Tibial artery (tissue), 4 donors: ENCODE measurements at regions not wholly inside any gene's neighbourhood (a gene's known extent, or its start where the extent isn't known, plus 50 kb on each side); places are given as distances from the start of the nearest gene placed in this dataset.

Experiments
- DNase-seq, 2 donors: peaks; one replicate each; pipeline ENCODE4 v3.0.0-alpha.2; 2019
- H3K27ac ChIP-seq, 2 donors: fragments of 200-600 bp; sonication (generic) in 1 of 2; 1 replicate in 1 of 2; 2 replicates in 1 of 2; pipeline ENCODE4 v1.5.1; 2018 to 2019; ENCODE audit warnings: mild to moderate bottlenecking in 1 of 2
- H3K27me3 ChIP-seq, 2 donors: fragments of 200-600 bp; sonication (generic) in 1 of 2; one replicate each; pipeline versions ENCODE4 v1.5.1 to v1.6.0; 2016 to 2019
- H3K36me3 ChIP-seq, 3 donors: fragments of 200-600 bp; sonication (generic) in 2 of 3; one replicate each; pipeline ENCODE4 v1.5.1; 2016 to 2019; ENCODE audit warnings: mild to moderate bottlenecking in 2 of 3
- H3K4me1 ChIP-seq, 4 donors: fragments of 200-600 bp; sonication (generic) in 2 of 4; 1 replicate in 3 of 4; 2 replicates in 1 of 4; pipeline ENCODE4 v1.5.1; 2016 to 2019
- H3K4me3 ChIP-seq, 2 donors: fragments of 200-600 bp; sonication (generic) in 1 of 2; 1 replicate in 1 of 2; 2 replicates in 1 of 2; pipeline ENCODE4 v1.5.1; 2018 to 2019; ENCODE audit warnings: mild to moderate bottlenecking in 2 of 2
- H3K9me3 ChIP-seq, 3 donors: fragments of 200-600 bp; sonication (generic) in 1 of 3; one replicate each; pipeline ENCODE4 v1.5.1; 2016 to 2019
- intact Hi-C: fragments of 100-400 bp; cut with DNase I; formaldehyde crosslinking; loops from one replicate; pipeline ENCODE4 v1.15.0; 2023; ENCODE audit warnings: low total_unique reads
- TF ChIP-seq, protein P1 (sequence below), 2 experiments: fragments of 200-600 bp in 1 of 2; fragments of 450-650 bp in 1 of 2; IDR thresholded peaks; one replicate each; pipeline ENCODE4 v1.5.1; 2017 to 2019; ENCODE audit warnings: antibody characterized with exemption in 2 of 2, mild to moderate bottlenecking in 1 of 2, moderate library complexity in 1 of 2

DNA sequence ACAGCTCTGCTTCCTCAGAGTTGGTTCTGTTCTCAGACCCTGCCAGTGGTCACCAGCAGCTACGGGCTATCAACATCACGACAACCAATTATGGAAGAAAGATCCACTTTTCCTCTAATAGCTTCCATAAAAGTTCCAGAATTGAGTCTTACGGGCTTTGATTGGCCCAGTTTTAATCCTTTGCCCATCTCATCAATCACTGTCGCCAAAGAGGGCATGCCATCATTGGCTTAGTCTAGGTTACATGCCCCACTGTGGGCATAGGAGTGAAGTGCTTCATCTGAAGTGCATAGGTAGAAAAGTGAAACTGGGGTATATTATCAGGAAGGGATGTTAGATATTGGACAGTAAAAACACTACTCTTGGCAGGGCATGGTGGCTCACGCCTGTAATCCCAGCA is 76.6 kb upstream of the DHX40 start:
- Histone ChIP-seq H3K27ac (peak overlapping the region in 1 of 2 donors; percentile 58), H3K36me3 (no peaks in the 10 kb centered on the region), H3K9me3 (no peaks in the 10 kb centered on the region), H3K4me1 (peaks cover 0 to 64% (median 7%) of the 10 kb centered on the region in 4 donors), H3K4me3 (no peak overlapping the region), H3K27me3 (no peaks in the 10 kb centered on the region)
- TF ChIP-seq, protein P1, sequence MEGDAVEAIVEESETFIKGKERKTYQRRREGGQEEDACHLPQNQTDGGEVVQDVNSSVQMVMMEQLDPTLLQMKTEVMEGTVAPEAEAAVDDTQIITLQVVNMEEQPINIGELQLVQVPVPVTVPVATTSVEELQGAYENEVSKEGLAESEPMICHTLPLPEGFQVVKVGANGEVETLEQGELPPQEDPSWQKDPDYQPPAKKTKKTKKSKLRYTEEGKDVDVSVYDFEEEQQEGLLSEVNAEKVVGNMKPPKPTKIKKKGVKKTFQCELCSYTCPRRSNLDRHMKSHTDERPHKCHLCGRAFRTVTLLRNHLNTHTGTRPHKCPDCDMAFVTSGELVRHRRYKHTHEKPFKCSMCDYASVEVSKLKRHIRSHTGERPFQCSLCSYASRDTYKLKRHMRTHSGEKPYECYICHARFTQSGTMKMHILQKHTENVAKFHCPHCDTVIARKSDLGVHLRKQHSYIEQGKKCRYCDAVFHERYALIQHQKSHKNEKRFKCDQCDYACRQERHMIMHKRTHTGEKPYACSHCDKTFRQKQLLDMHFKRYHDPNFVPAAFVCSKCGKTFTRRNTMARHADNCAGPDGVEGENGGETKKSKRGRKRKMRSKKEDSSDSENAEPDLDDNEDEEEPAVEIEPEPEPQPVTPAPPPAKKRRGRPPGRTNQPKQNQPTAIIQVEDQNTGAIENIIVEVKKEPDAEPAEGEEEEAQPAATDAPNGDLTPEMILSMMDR (IDR thresholded peaks at IDR 0.05), result no peak
- intact Hi-C loops, result no loop called here
- DNase-seq, result no peak

DNA sequence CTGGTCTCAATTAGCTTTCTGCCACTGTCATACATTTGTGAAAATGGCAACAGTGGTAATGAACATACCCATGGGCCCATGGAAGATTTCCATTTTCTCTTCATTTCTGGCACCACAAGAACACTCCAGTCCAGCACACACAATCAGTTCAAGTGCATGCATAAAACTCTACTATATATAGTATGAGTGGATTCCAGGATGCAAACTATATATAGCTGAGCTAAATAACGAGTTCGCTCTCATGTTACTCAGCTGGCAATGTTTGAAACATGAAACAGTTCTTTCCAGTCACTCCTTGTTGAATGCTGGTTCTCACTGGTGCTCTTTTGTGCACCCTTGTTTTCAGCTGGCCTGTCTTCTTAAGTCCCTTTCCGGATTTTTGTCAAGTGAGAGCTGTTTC is 75.2 kb upstream of the DHX40 start:
- no peak overlapping the region for H3K4me3 ChIP-seq
- H3K27ac ChIP-seq, result peak overlapping the region; percentile 56 to 58
- intact Hi-C loops, result no loop called here
- TF ChIP-seq, protein P1 (IDR thresholded peaks at IDR 0.05), result no peak
- H3K27me3 ChIP-seq, result no peaks in the 10 kb centered on the region
- H3K9me3 ChIP-seq, result no peaks in the 10 kb centered on the region
- H3K36me3 ChIP-seq, result no peaks in the 10 kb centered on the region
- no peak for DNase-seq
- peaks cover 0 to 55% (median 7%) of the 10 kb centered on the region in 4 donors for H3K4me1 ChIP-seq

- no peaks in the 10 kb centered on the region for H3K36me3 ChIP-seq
- peak overlapping the region; percentile 56 to 58 for H3K27ac ChIP-seq
- intact Hi-C loops, result no loop called here
- peak in 1 of 2 donors; percentile 10 for DNase-seq
- TF ChIP-seq, protein P1 (IDR thresholded peaks at IDR 0.05), result no peak
- no peaks in the 10 kb centered on the region for H3K27me3 ChIP-seq
- peaks cover 0 to 52% (median 7%) of the 10 kb centered on the region in 4 donors for H3K4me1 ChIP-seq
- no peaks in the 10 kb centered on the region for H3K9me3 ChIP-seq
- H3K4me3 ChIP-seq, result no peak overlapping the region
Measured at GRCh38 chr17:59491353-59492090, 73.9 kb upstream of the DHX40 start.

DNA sequence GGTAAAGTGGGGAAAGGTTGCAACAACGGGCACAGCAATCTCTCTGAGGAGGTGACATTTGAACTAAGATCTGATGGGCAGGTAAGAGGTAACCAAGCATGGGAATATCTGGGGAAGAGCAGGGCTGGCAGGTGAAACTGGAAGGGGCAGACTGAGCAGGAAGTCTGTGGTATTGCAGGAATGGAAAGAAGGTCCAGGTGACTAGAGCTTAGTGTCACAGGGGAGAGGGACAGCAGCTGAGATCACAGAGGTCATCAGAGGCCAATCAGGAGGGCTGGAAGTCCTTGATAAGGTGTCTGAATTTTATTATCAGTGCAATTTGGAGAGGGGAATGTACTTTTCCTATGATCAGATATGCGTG is 73.3 kb upstream of the DHX40 start:
- H3K36me3 ChIP-seq, result no peaks in the 10 kb centered on the region
- peaks cover 0 to 50% (median 7%) of the 10 kb centered on the region in 4 donors for H3K4me1 ChIP-seq
- no peaks in the 10 kb centered on the region for H3K27me3 ChIP-seq
- no peak overlapping the region for H3K4me3 ChIP-seq
- no peak overlapping the region for H3K27ac ChIP-seq
- intact Hi-C loops, result no loop called here
- TF ChIP-seq, protein P1 (IDR thresholded peaks at IDR 0.05), result no peak
- no peak for DNase-seq
- no peaks in the 10 kb centered on the region for H3K9me3 ChIP-seq

GRCh38 chr17:59493867-59494266 is 71.5 kb upstream of the DHX40 start:
- H3K9me3 ChIP-seq, result no peaks in the 10 kb centered on the region
- TF ChIP-seq, protein P1 (IDR thresholded peaks at IDR 0.05), result no peak
- no peak overlapping the region for H3K27ac ChIP-seq
- intact Hi-C loops, result no loop called here
- DNase-seq, result no peak
- H3K36me3 ChIP-seq, result no peaks in the 10 kb centered on the region
- no peak overlapping the region for H3K4me3 ChIP-seq
- no peaks in the 10 kb centered on the region for H3K27me3 ChIP-seq
- H3K4me1 ChIP-seq, result peaks cover 0 to 53% (median 7%) of the 10 kb centered on the region in 4 donors
